Activated CD4-positive, alpha-beta T cell treated with anti-CD3 and anti-CD28 coated beads, Interleukin-2, amount 50 U/mL, for 1 hour (primary cell): ENCODE measurements at regions not wholly inside any gene's neighbourhood (a gene's known extent, or its start where the extent isn't known, plus 50 kb on each side); places are given as distances from the start of the nearest gene placed in this dataset.

Experiments
- DNase-seq: peaks from one replicate; pipeline ENCODE4 v3.0.0-alpha.2; 2020

DNA sequence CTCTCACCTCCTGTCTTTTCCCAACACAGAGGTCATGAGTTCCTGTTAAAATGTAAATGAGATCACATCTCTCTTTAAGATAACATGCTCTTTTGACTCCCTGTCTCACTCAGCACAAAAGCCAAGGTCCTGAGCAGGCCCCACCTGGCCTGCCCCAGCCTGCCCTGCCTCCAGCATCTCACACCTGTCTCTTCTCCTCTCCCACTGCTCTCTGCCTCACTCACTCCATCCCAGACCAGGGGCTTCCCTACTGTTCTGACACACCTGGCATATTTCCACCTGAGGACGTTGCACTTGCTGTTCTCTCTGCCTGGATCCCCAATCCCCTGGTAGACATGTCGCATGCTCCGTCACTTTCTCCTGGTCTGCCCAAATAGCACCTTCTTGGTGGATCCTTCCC lies 285.0 kb upstream of the ZMIZ1 start:
- no peak for DNase-seq

DNA sequence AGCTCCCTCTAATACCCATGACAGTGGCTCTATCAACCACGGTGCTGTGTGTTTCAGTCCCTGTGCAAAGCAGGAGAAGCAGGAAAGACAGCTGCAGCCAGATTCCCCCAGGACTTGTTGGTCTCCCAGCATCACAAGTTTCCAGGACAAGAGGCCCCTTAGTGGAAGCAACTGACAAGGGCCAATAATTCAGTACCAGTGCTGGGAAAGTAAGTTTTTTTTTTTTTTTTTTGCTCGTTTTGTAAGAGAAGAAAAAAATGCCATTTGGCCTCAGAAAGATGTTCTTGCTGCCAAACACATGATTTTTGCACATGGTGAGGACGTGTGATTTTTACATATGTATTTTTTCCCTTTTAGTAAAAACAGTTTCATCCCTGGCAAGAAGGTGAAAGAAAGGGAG lies 284.2 kb upstream of the ZMIZ1 start:
- DNase-seq: no peak

GRCh38 chr10:78785066-78785465 lies 283.7 kb upstream of the ZMIZ1 start:
- DNase-seq: no peak

GRCh38 chr10:78785991-78786390 lies 282.8 kb upstream of the ZMIZ1 start:
- DNase-seq: no peak

DNA sequence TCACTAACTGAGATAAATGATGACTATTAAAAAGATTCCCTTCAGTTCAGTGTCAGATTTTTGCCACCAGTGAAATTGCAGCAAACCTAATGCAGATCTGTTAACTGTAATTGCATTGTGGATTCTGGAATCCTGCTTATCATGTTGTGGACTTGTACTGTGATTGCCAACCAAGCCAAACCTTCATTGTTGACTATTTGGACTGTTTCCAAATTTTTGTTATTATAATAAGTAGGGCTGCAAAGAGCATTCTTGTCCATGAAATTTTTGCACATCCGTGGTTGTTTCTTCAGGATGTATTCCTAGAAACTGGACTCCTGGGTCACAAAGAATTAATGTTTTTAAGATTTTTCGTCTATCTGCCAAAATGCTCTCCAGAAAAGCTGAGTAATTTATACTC lies 281.6 kb upstream of the ZMIZ1 start:
- no peak for DNase-seq

DNA sequence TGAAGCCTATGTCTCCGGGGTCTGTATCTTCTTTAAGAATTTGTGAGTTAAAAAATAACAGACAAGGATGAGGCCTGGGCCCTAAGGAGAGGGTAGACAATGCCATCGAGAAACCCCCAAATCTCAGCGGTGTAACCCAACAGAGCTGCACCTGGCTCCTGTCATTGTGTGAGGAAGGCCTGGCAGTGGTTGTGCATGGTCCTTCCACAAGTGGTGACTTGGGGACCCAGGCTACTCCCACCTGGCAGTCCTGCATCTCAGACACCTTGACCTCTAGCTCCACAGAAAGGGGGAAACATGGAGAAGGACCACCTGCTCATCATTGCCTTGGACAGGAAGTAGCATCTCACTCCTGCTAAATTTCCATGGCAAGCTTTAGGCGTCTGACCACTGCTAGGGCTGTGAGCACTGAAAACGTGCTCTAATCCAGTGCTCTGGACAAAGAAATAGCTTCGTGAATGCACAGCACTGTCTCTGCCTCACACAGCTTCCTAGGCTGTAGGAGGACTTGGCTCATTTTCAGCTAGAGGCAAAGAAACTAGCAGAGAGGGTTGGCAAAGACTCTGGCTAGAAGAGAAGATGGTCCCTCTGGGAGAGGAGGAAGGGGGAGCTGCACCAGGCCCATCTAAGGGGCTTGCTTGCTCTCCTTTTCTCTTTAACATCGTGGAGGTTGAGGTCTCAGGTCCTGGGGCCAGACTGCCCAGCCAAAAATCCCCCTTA lies 273.9 kb upstream of the ZMIZ1 start:
- DNase-seq: no peak

DNA sequence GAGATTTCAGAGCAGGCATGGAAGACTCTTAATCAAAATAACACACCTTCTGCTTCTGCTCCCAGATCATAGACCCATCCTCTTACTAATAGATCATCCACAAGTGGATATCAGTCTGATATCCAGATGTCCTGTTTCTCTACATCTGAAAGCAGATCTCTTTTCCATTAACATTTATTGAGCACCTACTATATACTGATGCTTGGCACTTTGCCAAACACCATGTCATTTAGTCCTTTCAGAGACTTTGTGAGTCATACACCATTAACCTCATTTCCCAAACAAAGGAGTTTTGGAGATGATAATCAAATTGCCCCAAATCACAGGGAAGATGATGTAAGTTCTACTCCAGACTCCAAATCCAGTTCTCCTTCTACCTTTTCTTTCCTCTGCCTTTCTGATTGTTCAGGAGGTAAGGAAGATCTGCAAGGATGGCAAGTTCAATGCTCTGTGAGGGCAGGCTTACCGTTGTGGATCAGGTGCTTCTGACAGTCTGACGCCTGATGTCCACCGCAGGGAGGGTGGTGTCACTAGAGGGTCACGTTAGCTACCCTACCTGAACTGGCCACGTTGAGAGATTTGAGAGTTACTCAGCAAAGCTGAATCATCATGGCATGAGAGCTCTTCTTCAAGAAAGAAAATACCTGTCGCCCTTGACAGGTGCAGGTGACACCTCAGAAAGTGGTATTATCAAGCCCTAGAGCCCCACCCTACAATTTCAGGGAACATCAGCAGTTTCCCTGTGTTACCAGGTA lies 269.6 kb upstream of the ZMIZ1 start:
- no peak for DNase-seq

- DNase-seq: no peak
Measured at GRCh38 chr10:78800006-78800405, 268.8 kb upstream of the ZMIZ1 start.

DNA sequence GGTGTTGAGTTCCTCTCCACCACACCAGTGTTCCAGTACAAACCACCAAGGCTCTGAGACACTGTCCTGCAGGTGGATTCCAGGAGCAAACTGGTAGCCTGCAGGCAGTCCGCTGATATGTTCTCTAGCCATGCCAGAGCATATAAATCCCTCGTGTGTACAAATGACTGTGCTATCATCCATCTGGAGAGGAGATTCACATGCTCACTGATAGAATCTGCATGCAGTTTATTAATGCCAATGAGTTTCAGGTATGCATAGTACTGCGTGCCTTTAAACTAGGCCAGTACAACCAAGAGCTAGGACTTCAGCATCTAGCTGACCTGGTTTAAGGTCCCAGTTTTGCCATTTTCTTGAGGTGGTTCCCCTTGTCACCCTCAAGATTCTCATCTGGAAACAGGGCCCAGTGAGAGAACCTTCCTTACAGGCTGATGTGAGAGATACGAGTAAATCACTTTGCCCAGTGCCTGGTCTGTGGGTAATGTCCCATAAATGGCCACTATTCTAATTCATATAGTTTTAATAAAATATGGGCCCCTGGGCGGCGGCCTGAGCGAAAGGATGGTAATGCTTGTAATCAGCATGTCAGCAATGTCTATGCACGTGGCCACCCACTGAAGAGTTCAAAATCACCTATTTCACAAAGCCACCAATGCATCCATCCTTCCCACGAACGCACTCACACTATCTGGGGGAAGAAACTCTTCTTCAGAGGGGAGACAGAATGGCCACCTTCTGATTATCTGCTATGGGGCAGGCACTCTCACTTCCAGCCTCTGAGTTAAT lies 268.0 kb upstream of the ZMIZ1 start:
- no peak for DNase-seq

GRCh38 chr10:78802431-78802830 lies 266.3 kb upstream of the ZMIZ1 start:
- no peak for DNase-seq

- DNase-seq: no peak
Measured at GRCh38 chr10:78802866-78803265, 265.9 kb upstream of the ZMIZ1 start.

GRCh38 chr10:78803710-78804109 lies 265.1 kb upstream of the ZMIZ1 start:
- DNase-seq: no peak

DNA sequence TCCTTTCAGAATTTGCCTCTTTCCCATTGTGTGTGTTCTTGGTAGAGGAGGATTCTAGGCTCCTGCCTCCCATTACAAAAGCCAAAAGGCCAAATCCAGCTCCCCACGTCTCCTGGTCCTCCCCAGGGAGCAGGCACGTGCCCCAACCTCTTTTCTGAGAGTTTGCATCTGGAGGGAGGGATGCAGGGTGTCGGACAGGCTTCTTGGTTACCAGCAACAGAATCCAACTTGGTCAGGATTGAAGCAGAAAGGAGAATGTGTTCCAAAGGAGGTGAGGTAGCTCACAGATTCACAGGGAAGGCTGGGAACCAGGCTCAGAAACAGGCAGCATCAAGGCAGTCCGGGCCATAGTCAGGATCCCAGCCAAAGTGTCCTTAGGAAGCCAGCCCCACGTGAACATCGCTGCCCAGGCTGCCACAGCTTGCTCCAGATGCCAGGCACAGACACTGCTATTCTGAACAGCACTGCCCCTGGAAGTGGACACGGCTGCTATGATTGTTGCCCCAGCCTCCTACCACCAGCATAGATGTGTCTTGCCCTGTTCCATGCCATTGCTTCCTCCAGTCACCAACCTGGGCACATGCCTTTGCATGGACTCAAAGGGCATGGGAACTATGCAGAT lies 264.2 kb upstream of the ZMIZ1 start:
- DNase-seq: no peak

- DNase-seq: no peak
Measured at GRCh38 chr10:78805176-78805575, 263.6 kb upstream of the ZMIZ1 start.

DNA sequence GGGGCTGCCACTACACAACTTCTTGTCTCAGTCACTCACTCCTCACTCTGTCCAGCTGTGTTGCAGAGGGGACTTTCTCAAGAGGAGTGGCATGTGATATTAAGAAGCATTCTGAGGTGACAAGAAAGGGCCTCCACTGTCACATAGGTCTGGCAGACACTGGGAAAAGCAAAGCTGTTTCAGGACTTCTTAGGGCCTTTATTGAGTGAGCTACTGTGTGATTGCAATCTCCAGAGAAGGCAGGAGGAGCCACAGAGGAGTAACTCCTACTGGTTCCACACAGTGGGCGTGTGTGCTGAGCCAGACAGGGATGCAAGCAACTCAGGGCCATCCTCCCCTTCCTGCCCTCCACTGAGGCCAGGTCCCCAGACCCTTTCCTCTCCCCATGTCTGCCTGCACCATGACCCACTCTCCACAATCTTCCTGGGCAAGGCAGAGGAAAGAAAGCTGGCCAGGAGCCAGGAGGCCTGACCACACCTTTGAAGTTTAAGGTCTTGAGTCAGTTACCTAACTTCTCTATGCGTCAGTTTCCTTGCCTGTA lies 262.0 kb upstream of the ZMIZ1 start:
- DNase-seq: no peak

DNA sequence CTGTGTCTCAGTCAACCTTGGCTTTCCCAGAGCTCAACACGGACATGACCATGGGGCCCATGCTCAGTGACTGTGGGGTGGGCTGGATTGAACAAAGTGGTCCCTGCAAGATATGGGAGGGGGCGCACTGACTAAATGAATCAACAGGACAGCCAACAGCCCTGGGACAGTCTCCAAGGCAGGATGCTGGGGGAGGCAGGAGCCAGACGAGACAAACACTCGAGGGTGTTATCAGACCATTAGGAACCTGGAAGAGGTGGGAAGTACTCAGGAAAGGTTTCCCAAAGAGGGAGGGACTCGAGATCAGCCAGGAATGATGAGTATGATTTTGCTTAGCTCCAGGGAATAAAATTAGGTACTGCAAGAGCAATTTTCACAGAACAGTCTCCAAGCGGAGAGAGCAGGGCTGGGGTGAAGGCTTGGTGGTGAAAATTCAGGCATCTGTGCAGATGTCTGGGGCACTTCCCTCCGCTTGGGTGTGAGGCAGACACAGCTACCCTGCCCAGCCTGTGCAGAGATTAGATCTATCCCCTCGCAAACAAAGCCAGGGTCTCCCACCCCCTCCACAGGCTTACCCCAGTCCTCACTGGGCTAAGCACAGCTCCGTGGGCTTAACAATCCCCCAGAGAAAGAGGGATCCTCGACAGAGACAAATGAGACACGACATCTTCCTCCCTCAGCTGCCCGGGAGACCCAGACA lies 261.1 kb upstream of the ZMIZ1 start:
- DNase-seq: no peak

DNA sequence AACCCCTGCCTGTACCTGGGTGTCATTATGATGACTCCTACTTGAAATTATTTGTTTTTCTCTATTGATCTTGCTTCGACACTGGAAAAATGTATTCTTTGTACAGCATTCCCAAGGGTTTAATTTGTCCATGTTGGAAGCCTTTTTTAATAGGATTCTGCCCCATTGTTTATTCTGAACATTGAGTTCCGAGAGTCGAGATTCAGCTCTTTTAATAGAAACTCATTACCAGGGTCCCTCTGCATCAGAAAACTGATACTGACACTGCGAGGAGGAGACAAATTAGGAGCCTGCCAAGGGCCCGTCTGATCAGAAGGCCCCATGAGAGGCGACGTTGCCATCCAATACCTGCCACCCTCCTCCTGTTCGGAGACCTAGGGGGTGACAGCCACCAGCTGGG lies 260.5 kb upstream of the ZMIZ1 start:
- no peak for DNase-seq

DNA sequence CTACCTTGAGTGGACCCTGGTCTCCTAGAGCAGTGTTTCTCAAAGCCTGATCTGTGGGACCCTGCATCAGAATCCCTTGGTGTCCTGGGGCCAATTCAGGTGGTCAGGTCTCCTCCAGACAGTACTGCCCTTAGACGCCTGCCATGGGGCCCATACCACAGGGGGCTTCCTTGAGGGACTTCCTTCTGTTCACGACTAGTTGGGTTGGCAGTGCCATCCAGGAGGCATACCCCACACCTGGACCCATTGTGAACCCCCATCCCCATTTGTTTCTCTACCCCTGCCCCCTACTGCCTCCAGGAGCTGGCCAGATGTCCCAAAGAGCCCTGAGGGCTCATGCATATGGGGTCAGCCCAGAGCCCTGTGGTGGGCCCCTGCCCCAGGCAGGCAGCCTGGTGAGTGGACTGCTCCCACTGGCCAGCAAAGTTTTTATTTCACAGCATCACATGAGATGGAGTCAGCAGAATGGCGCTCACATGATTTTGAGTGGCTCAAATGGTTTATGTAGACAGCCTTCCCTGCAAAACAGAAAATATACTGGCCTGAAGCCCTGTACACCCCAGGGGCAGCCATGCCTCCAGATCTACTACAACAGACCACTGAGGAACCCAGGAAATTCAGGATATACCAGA lies 259.9 kb upstream of the ZMIZ1 start:
- no peak for DNase-seq

DNA sequence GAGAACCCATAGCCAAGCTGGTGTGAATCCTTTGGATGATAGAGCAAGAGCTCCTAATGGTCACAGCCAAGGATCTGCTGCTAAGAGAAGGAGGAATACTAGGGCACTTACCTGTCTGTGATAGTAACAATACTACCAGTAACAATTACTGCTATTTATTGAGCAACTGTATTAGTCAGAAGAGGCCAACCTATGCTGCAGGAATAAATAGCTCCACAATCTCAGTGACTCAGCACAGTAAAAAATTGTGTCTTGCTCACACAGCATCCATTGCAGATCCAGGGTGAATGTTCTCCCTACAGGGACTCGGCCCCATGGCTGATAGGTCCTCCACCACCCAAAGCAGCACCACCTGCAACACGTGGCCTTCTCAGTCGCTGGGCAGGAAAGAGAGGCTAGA lies 257.6 kb upstream of the ZMIZ1 start:
- no peak for DNase-seq

- no peak for DNase-seq
Measured at GRCh38 chr10:78812571-78813318, 256.0 kb upstream of the ZMIZ1 start.

DNA sequence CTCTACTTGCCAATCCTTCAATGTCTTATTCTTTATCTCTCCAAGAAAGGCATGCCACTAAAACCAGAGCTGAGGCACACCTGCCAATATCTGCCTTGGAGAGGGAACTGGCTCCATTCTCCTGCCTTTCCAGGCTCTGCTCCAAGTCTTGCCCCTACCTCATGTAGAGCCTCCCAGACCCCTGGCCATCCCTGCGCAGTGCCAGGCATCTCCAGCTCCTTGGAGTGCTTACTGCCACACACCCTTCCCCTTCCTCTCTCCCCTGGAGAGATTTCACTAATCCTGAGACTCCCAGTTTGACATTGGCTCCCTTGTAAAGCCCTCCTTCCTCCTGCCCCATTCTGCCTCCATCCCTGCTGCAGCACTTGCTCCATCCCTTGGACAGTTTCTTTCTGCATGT lies 255.2 kb upstream of the ZMIZ1 start:
- no peak for DNase-seq
